ENCODE measurements at regions not wholly inside any gene's neighbourhood (a gene's known extent, or its start where the extent isn't known, plus 50 kb on each side); places are given as distances from the start of the nearest gene placed in this dataset.

DNA sequence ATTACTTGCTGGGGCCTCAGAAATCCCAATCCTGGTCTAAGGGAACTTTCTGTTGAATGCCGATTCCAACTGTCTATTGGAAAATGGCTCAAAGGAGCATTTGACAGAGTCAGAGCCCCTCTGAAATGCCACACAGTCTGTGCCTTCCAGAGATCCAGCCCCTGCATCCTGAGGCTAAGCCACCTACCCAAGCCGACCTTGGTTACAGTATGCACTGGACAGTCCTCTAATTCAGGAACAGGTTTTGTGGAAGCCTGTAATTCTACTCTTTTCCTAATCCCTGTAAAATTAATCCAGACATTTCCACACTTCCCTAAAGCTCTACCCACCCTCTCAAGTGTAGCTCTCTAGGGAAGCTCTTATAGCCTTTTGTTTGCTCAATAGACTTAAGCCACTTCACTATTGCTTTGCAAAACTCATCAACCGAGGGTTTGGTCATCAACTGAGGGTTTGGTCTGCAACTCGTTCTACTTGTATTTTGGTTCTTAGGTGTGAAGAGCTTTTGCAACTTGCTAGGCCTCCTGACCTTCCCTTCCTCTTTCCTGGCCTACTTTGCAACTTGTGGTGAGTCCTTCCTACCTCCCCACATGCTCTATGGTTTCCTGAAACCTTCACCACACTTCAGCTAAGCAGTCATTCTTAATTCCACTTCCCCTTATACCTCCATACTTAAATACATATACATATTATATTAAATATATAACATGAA, 364.8 kb downstream of the SFMBT2 start:
- Mint-ChIP-seq H3K36me3 (0 out of 2 replicates have a peak, but pooled peaks cover 5% of the 10 kb centered on the region), H3K9me3 (peaks cover 31% of the 10 kb centered on the region), H3K4me3 (no peak overlapping the region), H3K27ac (no peak overlapping the region), H3K4me1 (no peaks in the 10 kb centered on the region), H3K27me3 (ENCODE audit: low read depth) (peaks cover 4% of the 10 kb centered on the region; the same call in 1 of the 2 replicates)
- ChIA-PET CTCF (interaction anchor here (0.6 kb wide), 1 partner anchor 20 kb away, joined by 3 read pairs; no protein-coding TSS in a partner anchor), POLR2A (no interaction called here)
- TF ChIP-seq, protein P1, sequence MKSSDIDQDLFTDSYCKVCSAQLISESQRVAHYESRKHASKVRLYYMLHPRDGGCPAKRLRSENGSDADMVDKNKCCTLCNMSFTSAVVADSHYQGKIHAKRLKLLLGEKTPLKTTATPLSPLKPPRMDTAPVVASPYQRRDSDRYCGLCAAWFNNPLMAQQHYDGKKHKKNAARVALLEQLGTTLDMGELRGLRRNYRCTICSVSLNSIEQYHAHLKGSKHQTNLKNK (CRISPR knock-in tag; IDR thresholded peaks at IDR 0.05) = no peak
- TF ChIP-seq, protein P2, sequence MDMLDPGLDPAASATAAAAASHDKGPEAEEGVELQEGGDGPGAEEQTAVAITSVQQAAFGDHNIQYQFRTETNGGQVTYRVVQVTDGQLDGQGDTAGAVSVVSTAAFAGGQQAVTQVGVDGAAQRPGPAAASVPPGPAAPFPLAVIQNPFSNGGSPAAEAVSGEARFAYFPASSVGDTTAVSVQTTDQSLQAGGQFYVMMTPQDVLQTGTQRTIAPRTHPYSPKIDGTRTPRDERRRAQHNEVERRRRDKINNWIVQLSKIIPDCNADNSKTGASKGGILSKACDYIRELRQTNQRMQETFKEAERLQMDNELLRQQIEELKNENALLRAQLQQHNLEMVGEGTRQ (CRISPR knock-in tag; IDR thresholded peaks at IDR 0.05) = no peak
- TF ChIP-seq FOXK1 (CRISPR knock-in tag; IDR thresholded peaks at IDR 0.05) (no peak), ZNF263 (CRISPR knock-in tag; IDR thresholded peaks at IDR 0.05; ENCODE audit: low read depth) (no peak), CREB1 (CRISPR knock-in tag; IDR thresholded peaks at IDR 0.05) (no peak), IRF2 (CRISPR knock-in tag; IDR thresholded peaks at IDR 0.05; ENCODE audit: borderline replicate concordance, low read depth) (no peak), ELF4 (CRISPR knock-in tag; IDR thresholded peaks at IDR 0.05; ENCODE audit: low read depth) (no peak), JAZF1 (CRISPR knock-in tag; IDR thresholded peaks at IDR 0.05) (no peak), ZNF396 (CRISPR knock-in tag; IDR thresholded peaks at IDR 0.05; ENCODE audit: borderline replicate concordance) (no peak)
- TF ChIP-seq, protein P3, sequence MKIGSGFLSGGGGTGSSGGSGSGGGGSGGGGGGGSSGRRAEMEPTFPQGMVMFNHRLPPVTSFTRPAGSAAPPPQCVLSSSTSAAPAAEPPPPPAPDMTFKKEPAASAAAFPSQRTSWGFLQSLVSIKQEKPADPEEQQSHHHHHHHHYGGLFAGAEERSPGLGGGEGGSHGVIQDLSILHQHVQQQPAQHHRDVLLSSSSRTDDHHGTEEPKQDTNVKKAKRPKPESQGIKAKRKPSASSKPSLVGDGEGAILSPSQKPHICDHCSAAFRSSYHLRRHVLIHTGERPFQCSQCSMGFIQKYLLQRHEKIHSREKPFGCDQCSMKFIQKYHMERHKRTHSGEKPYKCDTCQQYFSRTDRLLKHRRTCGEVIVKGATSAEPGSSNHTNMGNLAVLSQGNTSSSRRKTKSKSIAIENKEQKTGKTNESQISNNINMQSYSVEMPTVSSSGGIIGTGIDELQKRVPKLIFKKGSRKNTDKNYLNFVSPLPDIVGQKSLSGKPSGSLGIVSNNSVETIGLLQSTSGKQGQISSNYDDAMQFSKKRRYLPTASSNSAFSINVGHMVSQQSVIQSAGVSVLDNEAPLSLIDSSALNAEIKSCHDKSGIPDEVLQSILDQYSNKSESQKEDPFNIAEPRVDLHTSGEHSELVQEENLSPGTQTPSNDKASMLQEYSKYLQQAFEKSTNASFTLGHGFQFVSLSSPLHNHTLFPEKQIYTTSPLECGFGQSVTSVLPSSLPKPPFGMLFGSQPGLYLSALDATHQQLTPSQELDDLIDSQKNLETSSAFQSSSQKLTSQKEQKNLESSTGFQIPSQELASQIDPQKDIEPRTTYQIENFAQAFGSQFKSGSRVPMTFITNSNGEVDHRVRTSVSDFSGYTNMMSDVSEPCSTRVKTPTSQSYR (CRISPR knock-in tag; IDR thresholded peaks at IDR 0.05) = no peak
- DNase-seq (ENCODE audit: low spot score) (no peak), ATAC-seq (no peak)

DNA sequence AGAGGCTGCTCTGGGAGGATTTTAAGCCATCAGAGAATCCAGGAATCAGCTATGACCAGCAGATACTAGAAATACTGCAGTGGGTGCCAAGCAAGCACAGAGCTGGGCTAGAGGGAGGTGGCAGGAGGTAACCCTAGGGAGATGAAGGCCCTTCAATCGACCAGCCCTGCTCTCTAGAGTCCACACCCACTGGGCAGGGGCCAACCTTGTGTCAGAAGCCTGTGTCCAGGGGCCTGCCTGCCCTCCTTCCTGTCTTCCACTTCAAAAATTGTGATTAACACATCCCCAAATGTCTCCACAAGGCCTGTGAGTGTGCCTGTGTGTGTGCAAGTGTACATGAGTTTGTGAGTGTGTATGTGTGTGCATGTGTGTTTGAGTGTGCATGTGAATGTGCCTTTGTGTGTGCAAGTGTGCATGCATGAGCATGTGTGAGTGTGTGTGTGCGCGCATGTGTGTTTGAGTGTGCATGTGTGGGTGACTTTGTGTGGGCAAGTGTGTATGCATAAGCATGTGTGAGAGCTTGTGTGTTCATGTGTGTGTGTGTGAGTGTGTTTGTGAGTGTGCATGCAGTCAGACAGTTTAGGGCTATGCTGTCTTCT, 367.7 kb downstream of the SFMBT2 start:
- ATAC-seq = no peak
- TF ChIP-seq, protein P4, sequence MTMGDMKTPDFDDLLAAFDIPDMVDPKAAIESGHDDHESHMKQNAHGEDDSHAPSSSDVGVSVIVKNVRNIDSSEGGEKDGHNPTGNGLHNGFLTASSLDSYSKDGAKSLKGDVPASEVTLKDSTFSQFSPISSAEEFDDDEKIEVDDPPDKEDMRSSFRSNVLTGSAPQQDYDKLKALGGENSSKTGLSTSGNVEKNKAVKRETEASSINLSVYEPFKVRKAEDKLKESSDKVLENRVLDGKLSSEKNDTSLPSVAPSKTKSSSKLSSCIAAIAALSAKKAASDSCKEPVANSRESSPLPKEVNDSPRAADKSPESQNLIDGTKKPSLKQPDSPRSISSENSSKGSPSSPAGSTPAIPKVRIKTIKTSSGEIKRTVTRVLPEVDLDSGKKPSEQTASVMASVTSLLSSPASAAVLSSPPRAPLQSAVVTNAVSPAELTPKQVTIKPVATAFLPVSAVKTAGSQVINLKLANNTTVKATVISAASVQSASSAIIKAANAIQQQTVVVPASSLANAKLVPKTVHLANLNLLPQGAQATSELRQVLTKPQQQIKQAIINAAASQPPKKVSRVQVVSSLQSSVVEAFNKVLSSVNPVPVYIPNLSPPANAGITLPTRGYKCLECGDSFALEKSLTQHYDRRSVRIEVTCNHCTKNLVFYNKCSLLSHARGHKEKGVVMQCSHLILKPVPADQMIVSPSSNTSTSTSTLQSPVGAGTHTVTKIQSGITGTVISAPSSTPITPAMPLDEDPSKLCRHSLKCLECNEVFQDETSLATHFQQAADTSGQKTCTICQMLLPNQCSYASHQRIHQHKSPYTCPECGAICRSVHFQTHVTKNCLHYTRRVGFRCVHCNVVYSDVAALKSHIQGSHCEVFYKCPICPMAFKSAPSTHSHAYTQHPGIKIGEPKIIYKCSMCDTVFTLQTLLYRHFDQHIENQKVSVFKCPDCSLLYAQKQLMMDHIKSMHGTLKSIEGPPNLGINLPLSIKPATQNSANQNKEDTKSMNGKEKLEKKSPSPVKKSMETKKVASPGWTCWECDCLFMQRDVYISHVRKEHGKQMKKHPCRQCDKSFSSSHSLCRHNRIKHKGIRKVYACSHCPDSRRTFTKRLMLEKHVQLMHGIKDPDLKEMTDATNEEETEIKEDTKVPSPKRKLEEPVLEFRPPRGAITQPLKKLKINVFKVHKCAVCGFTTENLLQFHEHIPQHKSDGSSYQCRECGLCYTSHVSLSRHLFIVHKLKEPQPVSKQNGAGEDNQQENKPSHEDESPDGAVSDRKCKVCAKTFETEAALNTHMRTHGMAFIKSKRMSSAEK (CRISPR knock-in tag; IDR thresholded peaks at IDR 0.05; ENCODE audit: borderline replicate concordance) = no peak
- TF ChIP-seq, protein P5, sequence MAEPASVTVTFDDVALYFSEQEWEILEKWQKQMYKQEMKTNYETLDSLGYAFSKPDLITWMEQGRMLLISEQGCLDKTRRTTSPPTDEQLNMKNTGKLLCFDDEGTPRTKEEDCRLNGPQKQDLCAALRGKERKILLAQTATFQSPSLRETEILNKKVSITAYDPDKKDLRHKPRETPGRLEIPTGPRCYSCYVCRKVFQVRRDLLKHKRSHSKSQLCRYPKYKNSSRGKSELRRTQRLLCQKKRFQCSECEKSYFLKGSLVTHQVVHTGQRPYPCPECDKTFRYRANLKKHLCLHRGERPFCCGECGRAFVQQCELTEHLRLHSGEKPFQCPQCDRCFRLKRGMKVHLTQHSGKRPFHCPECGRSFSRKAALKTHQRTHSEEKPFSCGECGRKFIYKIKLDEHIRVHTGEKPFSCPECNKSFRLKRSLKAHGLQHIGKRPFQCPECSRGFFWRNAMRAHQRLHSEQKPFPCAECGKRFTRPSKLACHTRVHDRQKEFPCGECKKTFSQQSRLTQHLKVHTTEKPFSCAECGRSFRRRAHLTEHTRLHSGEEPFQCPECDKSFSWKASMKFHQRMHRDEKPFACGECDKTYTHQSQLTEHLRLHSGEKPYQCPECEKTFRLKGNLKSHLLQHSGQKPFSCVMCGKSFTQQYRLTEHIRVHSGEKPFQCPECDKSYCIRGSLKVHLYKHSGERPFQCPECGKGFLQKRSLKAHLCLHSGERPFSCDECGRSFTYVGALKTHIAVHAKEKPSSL (CRISPR knock-in tag; conservative IDR thresholded peaks at IDR 0.05) = no peak
- TF ChIP-seq, protein P6, sequence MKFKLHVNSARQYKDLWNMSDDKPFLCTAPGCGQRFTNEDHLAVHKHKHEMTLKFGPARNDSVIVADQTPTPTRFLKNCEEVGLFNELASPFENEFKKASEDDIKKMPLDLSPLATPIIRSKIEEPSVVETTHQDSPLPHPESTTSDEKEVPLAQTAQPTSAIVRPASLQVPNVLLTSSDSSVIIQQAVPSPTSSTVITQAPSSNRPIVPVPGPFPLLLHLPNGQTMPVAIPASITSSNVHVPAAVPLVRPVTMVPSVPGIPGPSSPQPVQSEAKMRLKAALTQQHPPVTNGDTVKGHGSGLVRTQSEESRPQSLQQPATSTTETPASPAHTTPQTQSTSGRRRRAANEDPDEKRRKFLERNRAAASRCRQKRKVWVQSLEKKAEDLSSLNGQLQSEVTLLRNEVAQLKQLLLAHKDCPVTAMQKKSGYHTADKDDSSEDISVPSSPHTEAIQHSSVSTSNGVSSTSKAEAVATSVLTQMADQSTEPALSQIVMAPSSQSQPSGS (CRISPR knock-in tag; IDR thresholded peaks at IDR 0.05; ENCODE audit: borderline replicate concordance, low read depth) = no peak
- TF ChIP-seq ZBTB21 (CRISPR knock-in tag; IDR thresholded peaks at IDR 0.05; ENCODE audit: borderline replicate concordance) = no peak

More for the DNA sequence above, 367.7 kb downstream of the SFMBT2 start:
- ChIA-PET POLR2A (no interaction called here), CTCF (interaction anchor here (1.2 kb wide), 1 partner anchor 11 kb away, joined by 3 read pairs; no protein-coding TSS in a partner anchor)
- H3K36me3 Mint-ChIP-seq = no peaks in the 10 kb centered on the region
- H3K27me3 Mint-ChIP-seq (ENCODE audit: low read depth) = peaks cover 4% of the 10 kb centered on the region; the same call in 1 of the 2 replicates
- no peak for DNase-seq (ENCODE audit: low spot score)
- H3K4me3 Mint-ChIP-seq = no peak overlapping the region
- no peaks in the 10 kb centered on the region for H3K4me1 Mint-ChIP-seq
- peaks cover 10% of the 10 kb centered on the region for H3K9me3 Mint-ChIP-seq
- no peak overlapping the region for H3K27ac Mint-ChIP-seq
